Caco-2 (cell line): ENCODE measurements at regions not wholly inside any gene's neighbourhood (a gene's known extent, or its start where the extent isn't known, plus 50 kb on each side); places are given as distances from the start of the nearest gene placed in this dataset.
A peak's percentile ranks its signal among the peaks of the same experiment; 100 is the strongest.
"Not testable (repeated sequence)": the region's sequence is repeated elsewhere in the genome, so short reads cannot be mapped to it uniquely, and the experiment has no call there.

ENCODE experiments used
- BruUV-seq: library from RNA; stranded (reverse); fragments of 400-500 nt; replicated peaks from 2 replicates; lab custom pipeline; 2021; lab: Mats Ljungman, UMichigan
- CTCF ChIA-PET: fragments of 300-600 bp; sonication (Branson Sonifier 250); formaldehyde crosslinking; loops from one replicate; lab custom pipeline; 2022; ENCODE audit warnings: antibody characterized with exemption; lab: Charles Lee
- POLR2A ChIA-PET: fragments of 300-600 bp; sonication (Branson Sonifier 250); formaldehyde crosslinking; loops from one replicate; lab custom pipeline; 2022; ENCODE audit warnings: antibody characterized with exemption; lab: Charles Lee
- DNase-seq, 2 experiments: peaks; one replicate each; pipeline versions ENCODE4 v3.0.0 to v3.0.0-alpha.2; 2020 to 2022
- H3K27me3 ChIP-seq: replicated peaks from 2 replicates; pipeline ENCODE4 v1.6.0; 2011; ENCODE audit warnings: low read length; ENCODE audit not compliant: control insufficient read depth, insufficient read depth
- H3K36me3 ChIP-seq: 2 replicates; pipeline ENCODE4 v1.5.1; 2011; ENCODE audit warnings: low read length; ENCODE audit not compliant: control insufficient read depth, insufficient read depth
- H3K4me1 ChIP-seq: fragments of 250-450 bp; sonication (Bioruptor Pico); 2 replicates; pipeline ENCODE4 v1.5.1; 2020; ENCODE audit warnings: mild to moderate bottlenecking
- H3K4me3 ChIP-seq: 2 replicates; pipeline ENCODE4 v1.5.1; 2011; ENCODE audit warnings: low read depth, mild to moderate bottlenecking, control low read depth, low read length
- H3K9me3 ChIP-seq: fragments of 250-450 bp; sonication (Bioruptor Pico); 2 replicates; pipeline ENCODE4 v1.5.1; 2020; ENCODE audit warnings: mild to moderate bottlenecking, moderate library complexity
- H3K27ac Mint-ChIP-seq: one replicate; pipeline ENCODE4 v1.8.0; 2022; ENCODE audit warnings: mixed read lengths; ENCODE audit not compliant: unreplicated experiment
- H3K27me3 Mint-ChIP-seq: one replicate; pipeline ENCODE4 v1.8.0; 2022; ENCODE audit warnings: mixed read lengths; ENCODE audit not compliant: insufficient read depth, unreplicated experiment
- H3K36me3 Mint-ChIP-seq: one replicate; pipeline ENCODE4 v1.8.0; 2022; ENCODE audit warnings: mild to moderate bottlenecking, mixed read lengths; ENCODE audit not compliant: insufficient read depth, unreplicated experiment
- H3K4me1 Mint-ChIP-seq: one replicate; pipeline ENCODE4 v1.8.0; 2022; ENCODE audit warnings: low read depth, mixed read lengths; ENCODE audit not compliant: unreplicated experiment
- H3K4me3 Mint-ChIP-seq: one replicate; pipeline ENCODE4 v1.8.0; 2022; ENCODE audit warnings: mild to moderate bottlenecking, moderate library complexity, mixed read lengths; ENCODE audit not compliant: unreplicated experiment
- H3K9me3 Mint-ChIP-seq: one replicate; pipeline ENCODE4 v1.8.0; 2022; ENCODE audit warnings: mixed read lengths; ENCODE audit not compliant: unreplicated experiment
- CTCF ChIP-seq, 2 experiments: fragments of 200-600 bp in 1 of 2; IDR thresholded peaks; 1 replicate in 1 of 2; 2 replicates in 1 of 2; pipeline versions ENCODE4 v1.5.1 to v1.8.0; 2011 to 2022; ENCODE audit warnings: antibody characterized with exemption in 1 of 2, control low read depth in 1 of 2, inconsistent platforms in 1 of 2, low read depth in 1 of 2, low read length in 1 of 2, mild to moderate bottlenecking in 1 of 2, moderate library complexity in 1 of 2; ENCODE audit not compliant: insufficient read depth in 1 of 2, severe bottlenecking in 1 of 2, unreplicated experiment in 1 of 2
- intact Hi-C: fragments of 100-400 bp; cut with micrococcal nuclease; formaldehyde crosslinking; loops from one replicate; pipeline ENCODE4 v1.10.0; 2022; ENCODE audit not compliant: unreplicated experiment

- Mint-ChIP-seq H3K4me1 (peaks cover 16% of the 10 kb centered on the region), H3K36me3 (no peaks in the 10 kb centered on the region), H3K9me3 (no peaks in the 10 kb centered on the region), H3K27me3 (no peaks in the 10 kb centered on the region), H3K4me3 (no peak overlapping the region), H3K27ac (peak overlapping the region; percentile 25)
- ChIA-PET POLR2A (no interaction called here), CTCF (interaction anchor here (1.0 kb wide), 1 partner anchor 14 kb away, joined by 4 read pairs; no protein-coding TSS in a partner anchor)
- no TSS peak for BruUV-seq
- intact Hi-C loops, result loop anchor here (1.0 kb wide), 1 partner anchor 9 kb away; no protein-coding TSS in a partner anchor
- H3K36me3 ChIP-seq, result no peaks in the 10 kb centered on the region
- H3K9me3 ChIP-seq, result no peaks in the 10 kb centered on the region
- no peak overlapping the region for H3K4me3 ChIP-seq
- peak in 1 of 2 experiments; percentile 37 for DNase-seq
- H3K27me3 ChIP-seq, result no peaks in the 10 kb centered on the region
- no peak for TF ChIP-seq CTCF (IDR thresholded peaks at IDR 0.05; ENCODE audit: insufficient read depth in 1 of 2, low read depth in 1 of 2, low read length in 1 of 2, severe bottlenecking in 1 of 2, unreplicated experiment in 1 of 2)
- peaks cover 10% of the 10 kb centered on the region; the same call in 1 of the 2 replicates for H3K4me1 ChIP-seq
Observed at GRCh38 chr11:134853992-134854991, 442.2 kb upstream of the B3GAT1 start.

- intact Hi-C loops, H3K9me3 Mint-ChIP-seq, H3K4me3 Mint-ChIP-seq, H3K27ac Mint-ChIP-seq, CTCF ChIA-PET, DNase-seq, H3K36me3 ChIP-seq, H3K36me3 Mint-ChIP-seq, H3K4me3 ChIP-seq, H3K9me3 ChIP-seq, H3K27me3 ChIP-seq, H3K27me3 Mint-ChIP-seq, POLR2A ChIA-PET, BruUV-seq, H3K4me1 ChIP-seq: not testable (repeated sequence)
- H3K4me1 Mint-ChIP-seq, result peaks cover 16% of the 10 kb centered on the region
Observed at GRCh38 chr11:134851503-134852224, 439.6 kb upstream of the B3GAT1 start.

GRCh38 chr11:134850566-134850965 is 438.5 kb upstream of the B3GAT1 start:
- no peak for DNase-seq
- no TSS peak for BruUV-seq
- Histone ChIP-seq H3K9me3 (no peaks in the 10 kb centered on the region; the same call in 1 of the 2 replicates), H3K4me1 (peaks cover 10% of the 10 kb centered on the region; the same call in 1 of the 2 replicates), H3K27me3 (no peaks in the 10 kb centered on the region), H3K4me3 (no peak overlapping the region), H3K36me3 (no peaks in the 10 kb centered on the region)
- no peak overlapping the region for H3K4me3 Mint-ChIP-seq
- no peaks in the 10 kb centered on the region for H3K9me3 Mint-ChIP-seq
- H3K27ac Mint-ChIP-seq, result no peak overlapping the region
- H3K27me3 Mint-ChIP-seq, result no peaks in the 10 kb centered on the region
- intact Hi-C loops, result no loop called here
- POLR2A ChIA-PET, result no interaction called here
- no peaks in the 10 kb centered on the region for H3K36me3 Mint-ChIP-seq
- H3K4me1 Mint-ChIP-seq, result peaks cover 11% of the 10 kb centered on the region
- no peak for TF ChIP-seq CTCF (IDR thresholded peaks at IDR 0.05; ENCODE audit: insufficient read depth in 1 of 2, low read depth in 1 of 2, low read length in 1 of 2, severe bottlenecking in 1 of 2, unreplicated experiment in 1 of 2)
- CTCF ChIA-PET, result no interaction called here
